ENCODE measurements at regions not wholly inside any gene's neighbourhood (a gene's known extent, or its start where the extent isn't known, plus 50 kb on each side); places are given as distances from the start of the nearest gene placed in this dataset.

GRCh38 chr2:234145057-234145456, 94.6 kb downstream of the SPP2 start:
- Histone ChIP-seq H3K27me3 (no peaks in the 10 kb centered on the region), H3K36me3 (replicated peaks in 1 of 2; ENCODE audit: insufficient read depth in 1 of 2, low read depth in 2 of 2) (no peaks in the 10 kb centered on the region), H3K4me3 (no peak overlapping the region), H3K9me3 (no peaks in the 10 kb centered on the region), H3K4me1 (no peaks in the 10 kb centered on the region), H3K27ac (no peak overlapping the region)
- DNase-seq, result no peak
- no peak for ATAC-seq
- intact Hi-C loops (cut with DNase I), result no loop called here
- TF ChIP-seq CTCF (IDR thresholded peaks at IDR 0.05) (no peak), POLR2A (IDR thresholded peaks at IDR 0.05) (no peak)

- intact Hi-C loops (cut with DNase I), result no loop called here
- ATAC-seq (no peak), DNase-seq (no peak)
- Histone ChIP-seq H3K27ac (no peak overlapping the region), H3K4me3 (no peak overlapping the region), H3K9me3 (no peaks in the 10 kb centered on the region), H3K36me3 (replicated peaks in 1 of 2; ENCODE audit: insufficient read depth in 1 of 2, low read depth in 2 of 2) (no peaks in the 10 kb centered on the region), H3K4me1 (no peaks in the 10 kb centered on the region), H3K27me3 (no peaks in the 10 kb centered on the region)
- TF ChIP-seq CTCF (IDR thresholded peaks at IDR 0.05) (no peak), POLR2A (IDR thresholded peaks at IDR 0.05) (no peak)
- WGBS, 2 donors, result 75 to 80% methylated on average over 3 of the region's 3 CpGs
These were observed 93.4 kb downstream of the SPP2 start for GRCh38 chr2:234143896-234144295.

GRCh38 chr2:234142530-234142929, 92.0 kb downstream of the SPP2 start:
- Histone ChIP-seq H3K27ac (no peak overlapping the region), H3K4me1 (no peaks in the 10 kb centered on the region), H3K36me3 (replicated peaks in 1 of 2; ENCODE audit: insufficient read depth in 1 of 2, low read depth in 2 of 2) (no peaks in the 10 kb centered on the region), H3K27me3 (no peaks in the 10 kb centered on the region), H3K9me3 (no peaks in the 10 kb centered on the region), H3K4me3 (no peak overlapping the region)
- intact Hi-C loops (cut with DNase I), result no loop called here
- WGBS, 2 donors, result 94 to 96% methylated on average over 3 of the region's 3 CpGs
- no peak for DNase-seq
- no peak for ATAC-seq
- no peak for TF ChIP-seq POLR2A (IDR thresholded peaks at IDR 0.05)
- TF ChIP-seq CTCF (IDR thresholded peaks at IDR 0.05), result no peak

- H3K27ac ChIP-seq, result no peak overlapping the region
- H3K9me3 ChIP-seq, result no peaks in the 10 kb centered on the region
- 86 to 92% methylated on average over 5 of the region's 5 CpGs for WGBS, 2 donors
- no peak for TF ChIP-seq CTCF (IDR thresholded peaks at IDR 0.05)
- TF ChIP-seq POLR2A (IDR thresholded peaks at IDR 0.05), result no peak
- H3K4me1 ChIP-seq, result peaks cover 12% of the 10 kb centered on the region
- DNase-seq (no peak), ATAC-seq (no peak)
- H3K36me3 ChIP-seq (replicated peaks in 1 of 2; ENCODE audit: insufficient read depth in 1 of 2, low read depth in 2 of 2), result no peaks in the 10 kb centered on the region
- intact Hi-C loops (cut with DNase I), result loop anchor here (5.0 to 10.0 kb wide), 2 partner anchors 358 to 405 kb away; partner anchors contain the start of gene ARL4C
- H3K27me3 ChIP-seq, result no peaks in the 10 kb centered on the region
- H3K4me3 ChIP-seq, result no peak overlapping the region
These were observed 89.3 kb downstream of the SPP2 start for GRCh38 chr2:234139755-234140154.

GRCh38 chr2:234138836-234139235, 88.3 kb downstream of the SPP2 start:
- Histone ChIP-seq H3K4me3 (no peak overlapping the region), H3K27me3 (no peaks in the 10 kb centered on the region), H3K4me1 (peaks cover 12% of the 10 kb centered on the region), H3K27ac (no peak overlapping the region), H3K9me3 (no peaks in the 10 kb centered on the region), H3K36me3 (replicated peaks in 1 of 2; ENCODE audit: insufficient read depth in 1 of 2, low read depth in 2 of 2) (no peaks in the 10 kb centered on the region)
- ATAC-seq (no peak), DNase-seq (no peak)
- intact Hi-C loops (cut with DNase I), result loop anchor here (5.0 to 10.0 kb wide), 2 partner anchors 358 to 406 kb away; partner anchors contain the start of gene ARL4C
- TF ChIP-seq CTCF (IDR thresholded peaks at IDR 0.05) (no peak), POLR2A (IDR thresholded peaks at IDR 0.05) (no peak)
- 89% methylated on average over 9 of the region's 9 CpGs for WGBS, 2 donors

Measured in body of pancreas (tissue), 4 donors.